Smooth muscle cell (in vitro differentiated cells): ENCODE measurements at regions not wholly inside any gene's neighbourhood (a gene's known extent, or its start where the extent isn't known, plus 50 kb on each side); places are given as distances from the start of the nearest gene placed in this dataset.

Source experiments
- DNase-seq: peaks from one replicate; lab custom pipeline; 2025; ENCODE audit not compliant: unreplicated experiment; lab: John Stamatoyannopoulos, UW
- H2AFZ ChIP-seq: fragments of 200-600 bp; sonication (generic); 2 replicates; pipeline ENCODE4 v1.6.0; 2016; ENCODE audit warnings: antibody characterized with exemption, low read depth, mild to moderate bottlenecking
- H3F3A ChIP-seq: fragments of 200-600 bp; sonication (generic); 2 replicates; pipeline ENCODE4 v1.6.0; 2017; ENCODE audit warnings: antibody characterized with exemption, low read depth
- H3K27ac ChIP-seq: fragments of 200-600 bp; sonication (generic); 2 replicates; pipeline ENCODE4 v1.5.1; 2016; ENCODE audit warnings: low read depth, mild to moderate bottlenecking
- H3K27me3 ChIP-seq: fragments of 200-600 bp; sonication (generic); 2 replicates; pipeline ENCODE4 v1.6.1; 2016; ENCODE audit warnings: low read depth, mild to moderate bottlenecking
- H3K36me3 ChIP-seq: fragments of 200-600 bp; sonication (generic); 2 replicates; pipeline ENCODE4 v1.5.1; 2016; ENCODE audit warnings: low read depth
- H3K4me1 ChIP-seq: fragments of 200-600 bp; sonication (generic); 2 replicates; pipeline ENCODE4 v1.5.1; 2016; ENCODE audit warnings: low read depth
- H3K4me2 ChIP-seq: fragments of 200-600 bp; sonication (generic); 2 replicates; pipeline ENCODE4 v1.6.0; 2016; ENCODE audit warnings: mild to moderate bottlenecking
- H3K4me3 ChIP-seq: fragments of 200-600 bp; sonication (generic); 2 replicates; pipeline ENCODE4 v1.5.1; 2016; ENCODE audit warnings: mild to moderate bottlenecking
- H3K79me2 ChIP-seq: fragments of 200-600 bp; sonication (generic); 2 replicates; pipeline ENCODE4 v1.6.0; 2016; ENCODE audit warnings: low read depth, mild to moderate bottlenecking
- H3K9ac ChIP-seq: fragments of 200-600 bp; sonication (generic); 2 replicates; pipeline ENCODE4 v1.6.0; 2016; ENCODE audit warnings: low read depth
- H3K9me3 ChIP-seq: fragments of 200-600 bp; sonication (generic); replicated peaks from 2 replicates; pipeline ENCODE4 v1.5.1; 2016; ENCODE audit warnings: low read depth
- H4K20me1 ChIP-seq: fragments of 200-600 bp; sonication (generic); 2 replicates; pipeline ENCODE4 v1.6.0; 2016; ENCODE audit warnings: low read depth
- WGBS: methylation state at CpG from one replicate; pipeline ENCODE4 v1.1.7; 2016; ENCODE audit warnings: low lambda C conversion rate; 5-methylcytosine and 5-hydroxymethylcytosine counted together
- TF ChIP-seq, protein P1 (sequence below): fragments of 200-600 bp; sonication (generic); IDR thresholded peaks from 2 replicates; pipeline ENCODE4 v1.5.1; 2017; ENCODE audit warnings: borderline replicate concordance, mild to moderate bottlenecking, antibody characterized with exemption; ENCODE audit not compliant: insufficient read depth, poor library complexity, severe bottlenecking

DNA sequence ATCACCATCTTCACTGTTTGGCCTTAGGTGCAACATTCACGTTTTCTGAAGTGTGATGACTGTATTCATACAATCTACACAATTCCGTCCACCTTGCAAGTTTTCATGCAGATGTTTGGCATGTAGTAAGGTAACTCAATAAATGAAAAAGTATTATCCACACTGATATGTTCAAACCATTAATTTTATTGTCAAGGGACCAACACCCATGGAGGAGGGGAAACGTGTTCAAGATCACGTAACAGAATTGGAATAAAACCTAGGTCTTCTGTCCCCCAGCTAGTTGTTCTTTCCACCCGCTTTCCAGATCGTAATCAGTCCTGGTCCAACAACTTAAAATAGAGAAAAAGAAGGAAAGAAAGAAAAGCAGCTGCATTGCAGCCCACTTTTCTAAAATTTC, 560.4 kb upstream of the MCTP2 start:
- TF ChIP-seq, protein P1, sequence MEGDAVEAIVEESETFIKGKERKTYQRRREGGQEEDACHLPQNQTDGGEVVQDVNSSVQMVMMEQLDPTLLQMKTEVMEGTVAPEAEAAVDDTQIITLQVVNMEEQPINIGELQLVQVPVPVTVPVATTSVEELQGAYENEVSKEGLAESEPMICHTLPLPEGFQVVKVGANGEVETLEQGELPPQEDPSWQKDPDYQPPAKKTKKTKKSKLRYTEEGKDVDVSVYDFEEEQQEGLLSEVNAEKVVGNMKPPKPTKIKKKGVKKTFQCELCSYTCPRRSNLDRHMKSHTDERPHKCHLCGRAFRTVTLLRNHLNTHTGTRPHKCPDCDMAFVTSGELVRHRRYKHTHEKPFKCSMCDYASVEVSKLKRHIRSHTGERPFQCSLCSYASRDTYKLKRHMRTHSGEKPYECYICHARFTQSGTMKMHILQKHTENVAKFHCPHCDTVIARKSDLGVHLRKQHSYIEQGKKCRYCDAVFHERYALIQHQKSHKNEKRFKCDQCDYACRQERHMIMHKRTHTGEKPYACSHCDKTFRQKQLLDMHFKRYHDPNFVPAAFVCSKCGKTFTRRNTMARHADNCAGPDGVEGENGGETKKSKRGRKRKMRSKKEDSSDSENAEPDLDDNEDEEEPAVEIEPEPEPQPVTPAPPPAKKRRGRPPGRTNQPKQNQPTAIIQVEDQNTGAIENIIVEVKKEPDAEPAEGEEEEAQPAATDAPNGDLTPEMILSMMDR = no peak
- Histone ChIP-seq H2AFZ (no peak overlapping the region), H3K36me3 (no peaks in the 10 kb centered on the region), H3K27ac (no peak overlapping the region), H3F3A (no peaks in the 10 kb centered on the region), H3K4me2 (no peak overlapping the region), H3K4me1 (no peaks in the 10 kb centered on the region), H3K9me3 (no peaks in the 10 kb centered on the region), H4K20me1 (no peaks in the 10 kb centered on the region), H3K79me2 (no peaks in the 10 kb centered on the region), H3K9ac (no peak overlapping the region), H3K27me3 (no peaks in the 10 kb centered on the region), H3K4me3 (no peak overlapping the region)
- 96% methylated on average over 6 of the region's 6 CpGs for WGBS
- no peak for DNase-seq

DNA sequence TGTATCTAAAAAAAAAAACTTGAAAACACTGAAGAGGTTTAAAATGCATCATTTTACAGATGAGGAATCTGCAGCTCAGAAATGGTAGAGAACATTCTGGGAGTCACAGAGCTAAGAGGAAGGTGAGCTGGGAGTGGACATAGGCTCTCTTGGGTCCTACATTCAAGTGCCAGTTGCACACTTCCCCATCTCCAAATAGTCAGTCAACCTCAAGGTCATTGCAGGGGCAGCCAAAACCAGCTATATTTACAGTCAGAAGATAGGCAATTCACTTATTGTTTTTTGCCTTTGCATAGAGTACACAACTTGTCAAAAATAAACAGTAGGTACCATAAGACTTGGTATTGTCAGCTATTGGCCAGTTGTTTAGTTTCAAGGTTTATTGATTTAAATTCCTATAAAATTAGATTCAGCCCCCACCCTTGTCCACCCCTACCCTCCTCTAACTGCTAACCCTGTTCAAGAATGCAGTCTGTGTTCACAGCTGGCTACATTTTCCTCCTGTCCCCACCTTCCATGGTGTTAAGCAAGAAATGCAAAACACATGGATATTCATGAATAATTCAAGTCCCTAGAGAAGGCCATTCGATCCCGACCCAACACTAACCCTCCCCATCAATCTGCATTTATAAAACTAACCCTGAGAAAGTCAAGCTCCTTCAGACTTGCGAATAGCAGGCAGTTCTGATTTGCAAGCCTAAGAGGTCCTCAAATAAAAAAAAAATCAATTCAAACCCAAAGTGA, 567.0 kb upstream of the MCTP2 start:
- no peak for DNase-seq

DNA sequence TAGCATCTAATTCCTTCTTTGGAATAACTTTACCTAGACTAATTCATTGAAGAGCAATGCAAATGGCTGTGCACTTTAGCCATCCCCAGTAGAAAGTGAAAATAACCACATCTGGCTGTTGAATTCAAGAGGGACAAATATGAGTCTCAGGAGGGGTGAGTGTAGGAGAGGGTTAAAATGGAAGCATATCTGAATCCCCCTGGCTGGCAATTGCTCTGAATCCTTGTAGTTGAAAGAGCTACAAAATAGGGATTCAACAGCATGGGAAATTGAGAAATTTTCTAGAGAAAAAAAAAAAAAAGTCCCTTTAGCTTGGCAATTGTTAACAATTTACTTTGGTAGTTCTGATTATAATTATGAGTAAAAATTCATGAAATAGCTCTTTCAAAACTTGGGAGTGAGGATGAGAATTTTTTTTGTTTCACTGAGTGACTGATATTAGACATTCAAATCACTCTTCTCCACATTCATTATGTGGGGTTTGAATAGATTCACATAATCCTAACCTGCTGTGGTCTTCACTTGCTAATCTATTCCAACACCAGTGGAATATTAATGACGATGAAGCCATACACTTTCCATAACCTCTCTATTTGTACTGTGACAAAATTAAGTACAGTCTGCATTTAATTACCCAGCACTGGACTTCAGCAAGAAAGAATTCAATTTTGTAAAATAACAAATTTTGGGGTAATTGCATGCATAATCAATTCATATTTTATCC, 569.0 kb upstream of the MCTP2 start:
- Histone ChIP-seq H4K20me1 (no peaks in the 10 kb centered on the region), H3K27ac (no peak overlapping the region), H3K9me3 (no peaks in the 10 kb centered on the region), H3K79me2 (no peaks in the 10 kb centered on the region), H3K27me3 (peaks cover 4% of the 10 kb centered on the region), H3K9ac (no peak overlapping the region), H3K4me2 (no peak overlapping the region), H3K4me1 (no peaks in the 10 kb centered on the region), H3K4me3 (no peak overlapping the region), H3K36me3 (no peaks in the 10 kb centered on the region), H2AFZ (no peak overlapping the region), H3F3A (no peaks in the 10 kb centered on the region)
- no peak for DNase-seq
- 100% methylated on average over 1 of the region's 1 CpG for WGBS
- TF ChIP-seq, protein P1 = no peak

More for the DNA sequence above, 567.0 kb upstream of the MCTP2 start:
- no peak overlapping the region for H3K27ac ChIP-seq
- no peaks in the 10 kb centered on the region for H3K79me2 ChIP-seq
- no peak overlapping the region for H2AFZ ChIP-seq
- H4K20me1 ChIP-seq = no peaks in the 10 kb centered on the region
- WGBS = 69% methylated on average over 3 of the region's 3 CpGs
- no peaks in the 10 kb centered on the region for H3K9me3 ChIP-seq
- TF ChIP-seq, protein P1 = no peak
- no peak overlapping the region for H3K4me2 ChIP-seq
- H3K4me3 ChIP-seq = no peak overlapping the region
- no peaks in the 10 kb centered on the region for H3K4me1 ChIP-seq
- no peaks in the 10 kb centered on the region for H3K36me3 ChIP-seq
- peaks cover 4% of the 10 kb centered on the region for H3K27me3 ChIP-seq
- no peak overlapping the region for H3K9ac ChIP-seq
- no peaks in the 10 kb centered on the region for H3F3A ChIP-seq
